ENCODE measurements at regions not wholly inside any gene's neighbourhood (a gene's known extent, or its start where the extent isn't known, plus 50 kb on each side); places are given as distances from the start of the nearest gene placed in this dataset.

DNA sequence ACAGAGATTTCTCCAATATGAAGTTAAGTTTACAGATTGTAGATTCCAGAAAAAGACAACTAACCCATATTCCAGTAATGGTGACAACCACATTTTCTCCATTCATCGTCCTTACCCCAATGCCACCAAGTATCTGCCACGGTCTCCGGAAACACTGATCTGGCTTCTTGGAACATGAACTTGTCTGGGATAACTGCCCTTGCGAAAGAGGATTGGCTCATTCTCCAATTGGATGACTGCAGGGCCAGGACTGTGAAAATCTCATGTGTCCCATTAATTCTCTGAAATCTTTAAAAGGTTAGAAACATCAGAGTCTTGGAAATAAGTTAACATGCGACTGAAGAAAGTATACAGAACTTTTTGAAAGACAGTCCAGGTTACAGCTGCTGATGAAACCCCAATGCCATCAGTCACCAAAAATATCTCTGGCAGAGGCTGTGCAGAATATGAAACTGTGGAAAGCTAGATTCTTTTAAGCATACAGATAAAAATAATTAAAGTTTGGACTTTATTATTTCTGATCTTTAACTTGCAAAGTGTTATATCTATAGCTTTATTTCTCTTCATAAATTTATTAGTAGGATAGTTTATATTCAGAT lies 496.9 kb downstream of the PPARGC1A start:
- TF ChIP-seq, protein P1, sequence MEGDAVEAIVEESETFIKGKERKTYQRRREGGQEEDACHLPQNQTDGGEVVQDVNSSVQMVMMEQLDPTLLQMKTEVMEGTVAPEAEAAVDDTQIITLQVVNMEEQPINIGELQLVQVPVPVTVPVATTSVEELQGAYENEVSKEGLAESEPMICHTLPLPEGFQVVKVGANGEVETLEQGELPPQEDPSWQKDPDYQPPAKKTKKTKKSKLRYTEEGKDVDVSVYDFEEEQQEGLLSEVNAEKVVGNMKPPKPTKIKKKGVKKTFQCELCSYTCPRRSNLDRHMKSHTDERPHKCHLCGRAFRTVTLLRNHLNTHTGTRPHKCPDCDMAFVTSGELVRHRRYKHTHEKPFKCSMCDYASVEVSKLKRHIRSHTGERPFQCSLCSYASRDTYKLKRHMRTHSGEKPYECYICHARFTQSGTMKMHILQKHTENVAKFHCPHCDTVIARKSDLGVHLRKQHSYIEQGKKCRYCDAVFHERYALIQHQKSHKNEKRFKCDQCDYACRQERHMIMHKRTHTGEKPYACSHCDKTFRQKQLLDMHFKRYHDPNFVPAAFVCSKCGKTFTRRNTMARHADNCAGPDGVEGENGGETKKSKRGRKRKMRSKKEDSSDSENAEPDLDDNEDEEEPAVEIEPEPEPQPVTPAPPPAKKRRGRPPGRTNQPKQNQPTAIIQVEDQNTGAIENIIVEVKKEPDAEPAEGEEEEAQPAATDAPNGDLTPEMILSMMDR (IDR thresholded peaks at IDR 0.05; ENCODE audit: low read depth, low read length, poor library complexity, severe bottlenecking), result no peak
- TF ChIP-seq EZH2phosphoT487 (IDR thresholded peaks at IDR 0.05; ENCODE audit: borderline replicate concordance, low read length), result no peak
